T47D (cell line): ENCODE measurements at regions not wholly inside any gene's neighbourhood (a gene's known extent, or its start where the extent isn't known, plus 50 kb on each side); places are given as distances from the start of the nearest gene placed in this dataset.

ENCODE experiments used
- DNase-seq, 2 experiments: peaks; one replicate each; pipeline versions ENCODE4 v3.0.0 to v3.0.0-alpha.2; 2011 to 2012; ENCODE audit warnings: low read depth in 1 of 2, low spot score in 1 of 2
- JUND ChIP-seq: IDR thresholded peaks from 2 replicates; pipeline ENCODE4 v1.6.1; 2012; ENCODE audit warnings: low read depth
- in situ Hi-C: cut with HindIII; loops from 2 replicates; pipeline ENCODE4 v1.10.0; 2016; ENCODE audit warnings: low sequenced_read_pairs, low pct_unique_long_range_greater_than_20kb

- in situ Hi-C loops, result no loop called here
- no peak for DNase-seq
- no peak for TF ChIP-seq JUND
Measured at GRCh38 chr16:5605404-5605803, 507.8 kb upstream of the EEF2KMT start.

- TF ChIP-seq JUND, result no peak
- in situ Hi-C loops, result no loop called here
- DNase-seq, result peak; percentile 56 to 69
Measured at GRCh38 chr16:5604770-5605169, 507.2 kb upstream of the EEF2KMT start.

GRCh38 chr16:5603836-5604235 lies 506.2 kb upstream of the EEF2KMT start:
- DNase-seq, result no peak
- no peak for TF ChIP-seq JUND
- in situ Hi-C loops, result no loop called here

- no peak for TF ChIP-seq JUND
- in situ Hi-C loops, result no loop called here
- DNase-seq, result no peak
Measured at GRCh38 chr16:5601957-5602356, 504.4 kb upstream of the EEF2KMT start.

DNA sequence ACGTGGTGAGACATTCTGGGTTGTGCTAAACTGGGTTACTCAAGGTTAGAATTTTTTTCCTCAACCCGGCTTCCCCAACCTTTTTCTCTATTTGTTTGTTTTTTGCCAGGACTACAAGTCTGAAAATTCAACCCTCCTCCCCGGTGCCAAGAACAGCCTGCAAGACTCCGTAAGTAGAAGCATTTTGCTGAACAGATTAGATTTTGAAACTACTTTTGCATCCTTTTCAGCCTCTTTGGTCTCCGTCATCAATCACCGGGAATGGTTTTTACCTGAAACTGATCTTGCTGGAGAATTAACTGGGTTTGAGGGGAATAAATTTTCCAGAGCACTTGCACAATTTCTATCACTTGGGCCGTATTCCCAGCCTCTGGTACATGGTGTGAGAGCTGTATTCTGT lies 501.2 kb upstream of the EEF2KMT start:
- no peak for DNase-seq
- no peak for TF ChIP-seq JUND
- in situ Hi-C loops, result no loop called here

- no peak for TF ChIP-seq JUND
- in situ Hi-C loops, result no loop called here
- DNase-seq, result no peak
Measured at GRCh38 chr16:5595849-5596248, 498.3 kb upstream of the EEF2KMT start.

GRCh38 chr16:5590416-5590815 lies 492.8 kb upstream of the EEF2KMT start:
- no peak for TF ChIP-seq JUND
- in situ Hi-C loops, result no loop called here
- DNase-seq, result no peak

DNA sequence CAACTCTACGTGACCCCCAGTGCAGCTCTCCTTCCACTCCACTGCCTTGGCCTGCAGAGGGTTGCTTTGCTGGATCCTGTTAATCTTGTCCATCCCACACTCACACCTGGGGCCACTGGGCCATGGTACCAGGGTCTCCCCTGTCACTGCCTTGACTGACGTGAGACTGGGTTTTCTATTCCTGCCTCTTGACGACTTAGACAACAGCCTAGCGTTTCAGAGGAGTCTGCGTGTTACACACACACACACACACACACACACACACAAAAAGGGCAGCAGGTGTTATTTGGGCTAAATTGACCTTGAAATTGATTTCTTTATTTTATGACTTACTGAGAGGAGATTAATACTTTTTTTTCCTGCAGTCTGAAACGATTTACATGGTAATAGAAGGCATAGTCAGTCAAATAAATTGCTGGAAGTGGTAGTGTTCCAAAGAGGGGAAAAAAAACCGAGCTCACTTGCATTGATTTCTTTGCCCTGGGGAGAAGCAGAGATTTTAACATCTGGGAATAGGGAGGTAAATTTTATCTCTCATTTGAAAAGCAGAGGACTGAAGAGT lies 492.3 kb upstream of the EEF2KMT start:
- no peak for TF ChIP-seq JUND
- no peak for DNase-seq
- in situ Hi-C loops, result no loop called here

GRCh38 chr16:5584109-5584508 lies 486.5 kb upstream of the EEF2KMT start:
- in situ Hi-C loops, result no loop called here
- no peak for TF ChIP-seq JUND
- no peak for DNase-seq

GRCh38 chr16:5582529-5582928 lies 484.9 kb upstream of the EEF2KMT start:
- in situ Hi-C loops, result no loop called here
- DNase-seq, result no peak
- no peak for TF ChIP-seq JUND

- DNase-seq, result no peak
- in situ Hi-C loops, result no loop called here
Measured at GRCh38 chr16:5581908-5582307, 484.3 kb upstream of the EEF2KMT start.

GRCh38 chr16:5581428-5581827 lies 483.8 kb upstream of the EEF2KMT start:
- in situ Hi-C loops, result no loop called here
- no peak for TF ChIP-seq JUND
- no peak for DNase-seq

More at GRCh38 chr16:5581908-5582307, 484.3 kb upstream of the EEF2KMT start:
- TF ChIP-seq JUND, result no peak

GRCh38 chr16:5580772-5581171 lies 483.2 kb upstream of the EEF2KMT start:
- in situ Hi-C loops, result no loop called here
- no peak for TF ChIP-seq JUND
- no peak for DNase-seq

DNA sequence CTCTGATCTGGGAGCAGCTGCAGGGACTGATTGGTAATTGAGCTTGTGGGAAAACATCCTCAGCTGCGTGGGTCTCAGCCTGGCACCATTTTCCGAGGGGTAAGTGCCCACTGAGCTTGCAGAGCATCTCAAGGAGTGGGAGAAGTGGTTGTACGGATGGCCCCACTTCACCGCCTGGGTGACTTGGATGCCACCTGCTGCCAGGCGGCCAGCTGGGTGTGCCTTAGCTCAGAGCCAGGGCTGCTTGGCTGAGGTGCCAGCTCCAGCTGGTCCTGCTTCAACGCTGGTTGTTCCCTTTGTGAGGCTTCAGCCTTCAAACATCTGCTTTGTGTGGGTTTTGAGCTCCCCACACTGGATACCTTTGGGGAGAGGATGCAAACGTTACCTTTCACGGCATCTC lies 482.7 kb upstream of the EEF2KMT start:
- DNase-seq, result no peak
- in situ Hi-C loops, result no loop called here
- TF ChIP-seq JUND, result no peak
